ENCODE measurements at regions not wholly inside any gene's neighbourhood (a gene's known extent, or its start where the extent isn't known, plus 50 kb on each side); places are given as distances from the start of the nearest gene placed in this dataset.

DNA sequence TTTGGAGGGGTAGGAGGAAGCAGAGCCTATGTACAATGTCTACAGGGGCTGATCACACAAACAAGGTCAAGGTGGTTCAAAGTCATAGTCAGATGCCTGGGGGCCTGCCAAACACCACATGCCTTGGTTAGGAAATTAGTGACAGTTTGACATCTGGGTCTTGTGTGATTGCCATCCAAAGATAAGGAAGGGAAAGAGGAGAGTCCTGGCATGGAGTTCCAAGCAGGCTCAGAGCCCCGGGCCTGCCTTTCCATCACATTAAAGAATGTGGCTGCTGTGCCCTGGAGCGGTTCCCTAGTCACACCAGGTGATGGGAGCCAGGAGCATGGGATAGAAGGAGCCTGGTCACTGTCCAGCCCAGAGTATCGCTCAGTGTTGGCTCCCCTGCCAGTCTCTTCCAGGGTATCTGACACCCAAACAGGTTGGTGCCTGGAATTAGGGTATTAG lies 53.6 kb upstream of the BCL2L14 start:
- H3K27ac ChIP-seq = no peak overlapping the region
- no peak for TF ChIP-seq CTCF (IDR thresholded peaks at IDR 0.05)
- TF ChIP-seq ZFX (IDR thresholded peaks at IDR 0.05; ENCODE audit: borderline replicate concordance) = no peak

DNA sequence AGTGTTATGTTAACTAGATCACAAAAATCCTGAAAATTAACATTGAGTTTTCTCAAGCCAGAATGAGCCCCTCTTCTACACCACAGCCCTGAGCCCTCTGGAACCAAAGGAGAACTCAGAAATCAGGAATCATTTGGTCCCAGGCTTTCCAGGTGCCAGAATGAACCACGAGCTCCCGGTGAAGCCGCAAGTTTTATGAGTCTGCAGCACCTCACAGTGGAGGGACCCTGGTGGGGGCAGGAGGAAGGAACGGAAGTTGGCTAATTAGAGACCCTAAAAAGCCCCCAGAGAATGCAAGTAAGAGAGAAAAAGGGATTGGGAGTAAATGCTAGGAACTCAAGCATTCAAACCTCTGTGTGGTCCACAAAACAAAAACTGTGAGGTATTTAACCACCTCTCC lies 52.9 kb upstream of the BCL2L14 start:
- H3K27ac ChIP-seq = no peak overlapping the region
- TF ChIP-seq CTCF (IDR thresholded peaks at IDR 0.05) = peak; percentile 24; the same call in 1 of the 2 replicates
- TF ChIP-seq ZFX (IDR thresholded peaks at IDR 0.05; ENCODE audit: borderline replicate concordance) = no peak

DNA sequence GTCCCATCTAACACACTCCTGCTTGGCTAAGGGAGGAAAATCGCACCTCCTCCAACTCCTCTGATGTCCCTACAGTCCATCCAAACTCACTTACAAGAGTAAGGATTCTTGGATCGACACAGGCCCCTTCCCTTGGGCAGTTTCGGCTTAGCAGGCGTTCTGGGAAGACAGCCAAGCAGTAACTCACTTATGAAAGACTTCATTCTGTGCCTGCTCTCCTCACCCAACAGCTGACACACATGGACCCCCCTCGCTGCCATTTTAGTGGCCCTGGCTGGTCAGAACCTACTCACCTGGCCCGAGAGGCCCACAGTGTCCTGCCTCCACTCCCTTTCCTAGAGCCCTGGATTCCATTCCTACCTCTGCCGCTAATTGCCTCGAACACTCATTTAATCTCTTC lies 52.3 kb upstream of the BCL2L14 start:
- no peak overlapping the region for H3K27ac ChIP-seq
- TF ChIP-seq ZFX (IDR thresholded peaks at IDR 0.05; ENCODE audit: borderline replicate concordance) (no peak), CTCF (IDR thresholded peaks at IDR 0.05) (no peak)

DNA sequence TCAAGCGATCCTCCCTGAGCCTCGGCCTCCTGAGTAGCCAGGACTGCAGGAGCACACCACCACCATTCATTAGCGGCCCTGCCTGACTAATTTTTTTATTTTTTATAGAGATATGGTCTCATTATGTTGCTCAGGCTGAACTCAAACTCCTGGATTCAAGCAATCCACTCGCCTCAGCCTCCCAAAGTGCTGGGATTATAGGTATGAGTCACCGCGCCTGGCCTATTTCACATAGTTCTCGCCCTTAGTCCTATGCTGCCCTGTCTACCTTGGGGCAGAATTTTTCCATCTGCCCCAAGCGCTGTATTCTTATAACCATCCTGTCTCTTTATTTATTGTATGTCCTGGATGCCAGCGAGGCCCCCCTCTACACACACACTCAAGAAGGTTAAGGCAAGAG lies 50.9 kb upstream of the BCL2L14 start:
- TF ChIP-seq ZFX (IDR thresholded peaks at IDR 0.05; ENCODE audit: borderline replicate concordance) (no peak), CTCF (IDR thresholded peaks at IDR 0.05) (no peak)
- no peak overlapping the region for H3K27ac ChIP-seq

- TF ChIP-seq ZFX (IDR thresholded peaks at IDR 0.05; ENCODE audit: borderline replicate concordance) (no peak), CTCF (IDR thresholded peaks at IDR 0.05) (no peak)
Observed at GRCh38 chr12:12020762-12021161, 50.0 kb upstream of the BCL2L14 start.

More at GRCh38 chr12:12020762-12021161, 50.0 kb upstream of the BCL2L14 start:
- no peak overlapping the region for H3K27ac ChIP-seq

Data from 22Rv1 (cell line).